ENCODE measurements at regions not wholly inside any gene's neighbourhood (a gene's known extent, or its start where the extent isn't known, plus 50 kb on each side); places are given as distances from the start of the nearest gene placed in this dataset.
"Not testable (repeated sequence)": the region's sequence is repeated elsewhere in the genome, so short reads cannot be mapped to it uniquely, and the experiment has no call there.

DNA sequence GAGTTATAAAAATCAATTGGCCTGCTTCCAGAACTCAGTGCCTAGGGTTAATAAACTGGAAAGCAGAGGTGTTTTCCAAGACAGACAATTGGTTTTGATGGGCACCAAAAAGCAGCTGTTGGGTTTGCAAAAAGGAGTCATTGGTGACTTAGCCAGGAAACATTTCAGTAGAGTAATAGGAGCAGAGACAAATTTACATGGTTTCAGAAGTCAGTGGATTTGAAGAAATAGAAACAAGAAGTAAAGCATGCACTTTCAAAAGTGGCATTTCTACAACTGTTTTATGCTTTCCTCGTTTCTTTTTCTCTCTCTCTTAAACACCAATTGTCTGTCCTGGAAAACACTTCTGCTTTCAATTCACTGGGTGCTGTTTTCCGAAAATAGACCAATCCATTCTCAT is 87.8 kb downstream of the GLUL start:
- ChIA-PET CTCF (interaction anchor here (1.2 kb wide), 1 partner anchor 161 kb away, joined by 3 read pairs; no protein-coding TSS in a partner anchor), POLR2A (no interaction called here)
- TF ChIP-seq, protein P1, sequence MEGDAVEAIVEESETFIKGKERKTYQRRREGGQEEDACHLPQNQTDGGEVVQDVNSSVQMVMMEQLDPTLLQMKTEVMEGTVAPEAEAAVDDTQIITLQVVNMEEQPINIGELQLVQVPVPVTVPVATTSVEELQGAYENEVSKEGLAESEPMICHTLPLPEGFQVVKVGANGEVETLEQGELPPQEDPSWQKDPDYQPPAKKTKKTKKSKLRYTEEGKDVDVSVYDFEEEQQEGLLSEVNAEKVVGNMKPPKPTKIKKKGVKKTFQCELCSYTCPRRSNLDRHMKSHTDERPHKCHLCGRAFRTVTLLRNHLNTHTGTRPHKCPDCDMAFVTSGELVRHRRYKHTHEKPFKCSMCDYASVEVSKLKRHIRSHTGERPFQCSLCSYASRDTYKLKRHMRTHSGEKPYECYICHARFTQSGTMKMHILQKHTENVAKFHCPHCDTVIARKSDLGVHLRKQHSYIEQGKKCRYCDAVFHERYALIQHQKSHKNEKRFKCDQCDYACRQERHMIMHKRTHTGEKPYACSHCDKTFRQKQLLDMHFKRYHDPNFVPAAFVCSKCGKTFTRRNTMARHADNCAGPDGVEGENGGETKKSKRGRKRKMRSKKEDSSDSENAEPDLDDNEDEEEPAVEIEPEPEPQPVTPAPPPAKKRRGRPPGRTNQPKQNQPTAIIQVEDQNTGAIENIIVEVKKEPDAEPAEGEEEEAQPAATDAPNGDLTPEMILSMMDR (IDR thresholded peaks at IDR 0.05; ENCODE audit: control extremely low read depth, extremely low read depth, low read depth, missing control alignments): no peak
- peak; percentile 34 for DNase-seq (ENCODE audit: extremely low spot score)

DNA sequence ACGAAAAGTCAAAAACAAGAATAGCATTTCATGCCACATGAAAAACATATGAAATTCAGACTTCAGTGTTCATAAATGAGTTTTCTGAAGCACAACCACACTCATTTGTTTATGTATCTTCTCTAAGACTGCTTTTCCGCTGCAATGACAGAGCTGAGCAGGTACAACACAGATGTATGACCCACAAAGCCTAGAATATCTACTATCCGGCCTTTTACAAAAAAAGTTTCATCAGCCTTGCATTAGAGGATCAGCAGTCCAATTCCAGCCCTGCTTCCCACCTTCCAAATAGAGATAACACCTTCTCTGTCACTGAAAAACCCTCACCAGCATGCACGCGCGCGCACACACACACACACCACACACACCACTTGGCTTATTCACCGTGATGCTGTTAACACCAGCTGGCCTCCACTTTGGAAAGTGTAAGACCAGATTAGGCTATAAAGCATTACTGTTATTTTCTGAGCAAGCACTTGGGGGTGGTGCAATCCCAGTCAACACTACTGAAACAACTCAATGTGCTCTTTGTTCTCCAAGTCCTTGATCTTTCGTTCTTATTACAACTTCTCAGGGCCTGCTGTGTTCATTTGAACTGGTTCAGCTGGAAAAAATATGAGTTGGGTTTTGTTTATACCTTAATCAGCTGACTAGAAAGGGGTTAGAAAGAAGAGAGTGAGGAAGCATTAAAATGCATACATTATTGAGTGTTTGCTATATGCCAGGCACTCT is 90.0 kb downstream of the GLUL start:
- no peak for DNase-seq (ENCODE audit: extremely low spot score)
- TF ChIP-seq, protein P1 (IDR thresholded peaks at IDR 0.05; ENCODE audit: control extremely low read depth, extremely low read depth, low read depth, missing control alignments): no peak
- POLR2A ChIA-PET: no interaction called here
- CTCF ChIA-PET: no interaction called here

DNA sequence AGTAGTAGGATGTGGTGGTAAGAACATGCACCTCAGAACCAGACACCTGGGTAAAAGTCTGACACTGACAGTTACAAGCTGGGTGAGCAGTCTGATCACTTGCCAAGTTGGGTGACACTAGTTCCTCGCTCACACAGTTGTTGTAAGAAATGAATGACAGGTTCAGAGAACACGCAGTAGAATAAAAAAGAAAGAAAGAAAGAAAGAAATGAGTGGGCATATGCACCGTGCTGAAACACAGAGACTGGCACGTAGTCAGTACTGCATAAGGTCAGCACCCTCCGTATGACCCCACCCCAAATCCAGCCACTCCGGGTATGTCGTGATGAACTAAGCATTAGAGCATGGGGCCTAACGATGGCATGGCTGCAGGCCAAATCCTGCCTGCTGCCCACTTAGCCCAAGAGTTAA is 90.6 kb downstream of the GLUL start:
- ChIA-PET POLR2A (no interaction called here), CTCF (no interaction called here)
- DNase-seq (ENCODE audit: extremely low spot score): no peak
- TF ChIP-seq, protein P1 (IDR thresholded peaks at IDR 0.05; ENCODE audit: control extremely low read depth, extremely low read depth, low read depth, missing control alignments): no peak

DNA sequence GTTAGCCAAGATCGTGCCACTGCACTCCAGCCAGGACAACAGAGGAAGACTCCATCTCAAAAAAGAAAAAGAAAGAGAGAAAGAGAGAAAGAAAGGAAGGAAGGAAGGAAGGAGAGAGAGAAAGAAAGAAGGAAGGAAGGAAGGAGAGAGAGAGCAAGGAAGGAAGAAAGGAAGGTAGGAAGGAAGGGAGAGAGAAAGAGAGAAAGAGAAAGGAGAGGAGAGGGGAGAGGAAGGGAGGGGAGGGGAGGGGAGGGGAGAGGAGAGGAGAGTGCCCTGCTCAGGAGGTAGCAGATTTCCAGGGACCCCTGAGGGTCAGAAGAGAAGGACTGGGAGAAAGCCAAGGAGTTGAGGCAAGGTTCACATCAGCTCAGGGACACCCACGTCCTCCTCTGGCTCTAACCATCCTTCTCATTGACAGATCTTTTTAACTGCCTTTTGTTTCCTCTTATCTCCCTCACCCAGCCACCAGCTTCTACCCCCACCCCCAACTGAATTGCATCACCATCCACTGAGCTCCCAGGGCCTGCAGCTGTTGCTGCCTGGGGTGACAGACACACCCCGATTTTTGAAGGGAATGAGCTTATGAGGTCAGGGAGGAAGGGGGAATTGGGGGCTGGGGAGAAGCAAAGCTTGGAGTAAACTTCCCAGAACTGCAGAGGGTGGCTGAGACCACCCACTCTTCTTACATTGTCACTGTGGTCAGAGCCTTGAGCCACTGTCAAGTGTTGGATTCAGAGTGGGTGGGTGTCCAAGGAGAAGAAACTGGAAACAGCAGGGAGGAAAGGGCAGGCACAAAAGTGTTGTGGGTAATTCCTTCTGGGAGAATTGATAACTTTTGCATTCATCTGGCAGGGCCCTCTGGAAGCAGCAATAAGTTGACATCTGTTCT is 91.6 kb downstream of the GLUL start:
- ChIA-PET CTCF (no interaction called here), POLR2A (no interaction called here)
- TF ChIP-seq, protein P1 (IDR thresholded peaks at IDR 0.05; ENCODE audit: control extremely low read depth, extremely low read depth, low read depth, missing control alignments): no peak
- DNase-seq (ENCODE audit: extremely low spot score): no peak

DNA sequence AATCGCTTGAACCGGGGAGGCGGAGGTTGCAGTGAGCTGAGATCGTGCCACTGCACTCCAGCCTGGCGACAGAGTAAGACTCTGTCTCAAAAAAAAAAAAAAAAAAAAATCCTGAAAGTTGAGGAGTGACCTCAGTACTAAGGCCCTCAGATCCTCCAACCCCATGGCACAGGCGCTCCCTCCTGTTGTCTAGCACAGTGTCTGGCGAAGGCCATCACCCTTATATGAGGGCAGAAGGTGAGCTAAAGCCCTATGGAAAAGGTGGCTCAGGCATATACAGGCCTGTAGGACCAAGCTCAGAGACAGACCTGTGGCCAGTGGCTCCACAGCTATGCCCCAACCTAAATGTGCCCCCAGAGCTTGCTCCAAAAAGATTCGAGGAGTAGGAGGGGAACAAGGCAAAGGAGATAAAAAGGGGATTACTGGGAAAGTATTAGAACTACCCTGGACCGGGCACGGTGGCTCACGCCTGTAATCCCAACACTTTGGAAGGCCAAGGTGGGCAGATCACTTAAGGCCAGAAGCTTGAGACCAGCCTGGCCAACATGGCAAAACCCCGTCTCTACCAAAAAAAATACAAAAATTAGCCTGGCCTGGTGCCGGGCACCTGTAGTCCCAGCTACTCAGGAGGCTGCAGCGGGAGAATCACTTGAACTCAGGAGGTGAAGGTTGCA is 92.4 kb downstream of the GLUL start:
- POLR2A ChIA-PET; DNase-seq (ENCODE audit: extremely low spot score); CTCF ChIA-PET: not testable (repeated sequence)

DNA sequence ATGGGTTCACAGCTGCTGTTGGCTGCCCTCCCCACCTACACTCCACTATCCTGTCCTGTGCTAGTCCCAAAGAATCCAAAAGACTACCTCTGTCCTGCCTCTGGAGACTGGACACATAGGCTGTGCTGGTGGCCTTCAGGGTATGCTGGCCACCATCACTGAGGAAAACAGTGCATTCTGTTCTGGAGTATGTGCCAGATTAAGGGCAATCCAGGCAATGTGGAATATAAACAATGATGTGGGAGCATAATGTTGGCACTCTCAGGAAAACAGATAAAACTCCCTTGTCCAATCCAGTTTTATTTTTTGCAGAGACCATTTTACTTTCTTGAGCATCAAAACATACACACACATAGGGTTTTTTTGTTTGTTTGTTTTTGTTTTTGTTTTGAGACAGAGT is 94.3 kb downstream of the GLUL start:
- no peak for DNase-seq (ENCODE audit: extremely low spot score)
- TF ChIP-seq, protein P1 (IDR thresholded peaks at IDR 0.05; ENCODE audit: control extremely low read depth, extremely low read depth, low read depth, missing control alignments): no peak
- ChIA-PET CTCF (no interaction called here), POLR2A (no interaction called here)

Data from GM10248 (cell line).